ENCODE measurements at regions not wholly inside any gene's neighbourhood (a gene's known extent, or its start where the extent isn't known, plus 50 kb on each side); places are given as distances from the start of the nearest gene placed in this dataset.

DNA sequence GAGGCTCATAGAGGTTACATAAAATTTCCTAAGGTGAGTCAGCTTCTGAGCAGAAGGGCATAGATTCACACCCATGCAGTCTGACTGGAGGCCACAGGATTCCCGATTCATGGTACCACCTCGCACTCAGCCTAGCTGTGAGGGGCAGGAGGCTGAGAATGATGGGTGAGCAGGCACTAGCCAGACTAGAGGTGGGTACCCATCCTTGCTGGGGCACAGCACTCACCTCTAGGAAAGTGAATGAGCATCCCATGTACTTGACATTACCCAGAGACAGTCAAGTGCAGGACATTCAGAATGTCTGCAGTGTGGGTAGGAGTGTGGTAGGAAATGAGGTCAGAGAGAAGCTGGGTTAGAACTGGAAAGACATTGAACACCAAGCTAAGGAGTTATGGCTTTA, 255.5 kb downstream of the CDK5RAP2 start:
- TF ChIP-seq MYC (IDR thresholded peaks at IDR 0.05; ENCODE audit: low read depth, low read length), result no peak
- TF ChIP-seq GATA2 (IDR thresholded peaks at IDR 0.05; ENCODE audit: insufficient read depth, insufficient read length, low read depth, low read length), result no peak
- TF ChIP-seq, protein P1, sequence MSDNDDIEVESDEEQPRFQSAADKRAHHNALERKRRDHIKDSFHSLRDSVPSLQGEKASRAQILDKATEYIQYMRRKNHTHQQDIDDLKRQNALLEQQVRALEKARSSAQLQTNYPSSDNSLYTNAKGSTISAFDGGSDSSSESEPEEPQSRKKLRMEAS (IDR thresholded peaks at IDR 0.05; ENCODE audit: insufficient read depth, insufficient read length), result no peak
- TF ChIP-seq POLR2A (IDR thresholded peaks at IDR 0.05; ENCODE audit: low read depth, low read length), result no peak
- TF ChIP-seq CTCF (IDR thresholded peaks at IDR 0.05; ENCODE audit: extremely low read depth in 1 of 2, insufficient read depth in 1 of 2, low read depth in 1 of 2, low read length in 2 of 2), result no peak
- no peak for TF ChIP-seq EZH2 (IDR thresholded peaks at IDR 0.05; ENCODE audit: borderline replicate concordance, low read depth, low read length, severe bottlenecking)
- Histone ChIP-seq H3K4me1 (ENCODE audit: control insufficient read depth, extremely low read depth, insufficient read depth, low read length) (no peaks in the 10 kb centered on the region), H4K20me1 (replicated peaks; ENCODE audit: control insufficient read depth, extremely low read depth, insufficient read depth, low read length) (no peaks in the 10 kb centered on the region), H3K36me3 (ENCODE audit: control insufficient read depth in 2 of 2, extremely low read depth in 1 of 2, insufficient read depth in 2 of 2, low read length in 2 of 2) (no peaks in the 10 kb centered on the region), H3K27me3 (ENCODE audit: control insufficient read depth in 2 of 2, insufficient read depth in 2 of 2, low read length in 2 of 2) (no peaks in the 10 kb centered on the region), H3K27ac (ENCODE audit: insufficient read depth, low read depth, low read length) (no peak overlapping the region), H3K9me1 (replicated peaks; ENCODE audit: control insufficient read depth, extremely low read depth, insufficient read depth, low read length) (no peaks in the 10 kb centered on the region), H3K9ac (replicated peaks; ENCODE audit: extremely low read depth, insufficient read depth, low read length) (no peak overlapping the region), H3K4me2 (ENCODE audit: insufficient read depth, low read length) (no peak overlapping the region), H3K4me3 (replicated peaks in 1 of 3; ENCODE audit: insufficient read depth in 1 of 3, low read depth in 1 of 3, low read length in 3 of 3) (no peak overlapping the region), H3K9me3 (replicated peaks; ENCODE audit: control insufficient read depth, insufficient read depth, low read length) (no peaks in the 10 kb centered on the region), H2AFZ (ENCODE audit: low read depth, low read length) (no peak overlapping the region), H3K79me2 (ENCODE audit: control insufficient read depth, insufficient read depth, low read length) (no peaks in the 10 kb centered on the region)
- ChIA-PET CTCF (no interaction called here), POLR2A (no interaction called here)
- intact Hi-C loops (cut with micrococcal nuclease) (no loop called here), dilution Hi-C loops (cut with MboI; ENCODE audit: extremely low pct_ligation_motif_present, low sequenced_read_pairs) (no loop called here)
- no peak for DNase-seq (ENCODE audit: low read depth, low spot score)
- FAIRE-seq, result no peak
- BruUV-seq (replicated peaks), result no TSS peak

DNA sequence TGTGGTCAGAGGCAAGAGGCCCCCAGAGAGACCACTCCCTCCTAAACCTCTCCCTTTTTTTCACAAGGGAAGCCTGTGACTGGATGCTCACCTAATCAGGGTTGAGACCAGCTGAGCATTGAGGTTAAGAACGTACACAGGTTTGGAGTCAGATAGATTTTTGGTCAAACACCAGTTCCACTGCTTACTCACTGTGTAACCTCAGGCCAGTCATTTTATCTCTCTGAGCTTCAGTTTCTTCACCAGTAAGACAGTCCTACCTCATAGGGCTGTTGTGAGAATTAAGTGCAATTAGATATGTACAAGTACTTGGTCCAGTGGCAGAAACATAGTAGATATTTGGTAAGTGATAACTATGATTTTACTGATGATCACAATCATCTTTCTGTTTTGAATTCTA, 256.8 kb downstream of the CDK5RAP2 start:
- no peaks in the 10 kb centered on the region for H3K9me1 ChIP-seq (replicated peaks; ENCODE audit: control insufficient read depth, extremely low read depth, insufficient read depth, low read length)
- intact Hi-C loops (cut with micrococcal nuclease), result no loop called here
- H3K9ac ChIP-seq (replicated peaks; ENCODE audit: extremely low read depth, insufficient read depth, low read length), result no peak overlapping the region
- H2AFZ ChIP-seq (ENCODE audit: low read depth, low read length), result no peak overlapping the region
- TF ChIP-seq, protein P1 (IDR thresholded peaks at IDR 0.05; ENCODE audit: insufficient read depth, insufficient read length), result no peak
- TF ChIP-seq GATA2 (IDR thresholded peaks at IDR 0.05; ENCODE audit: insufficient read depth, insufficient read length, low read depth, low read length), result no peak
- TF ChIP-seq POLR2A (IDR thresholded peaks at IDR 0.05; ENCODE audit: low read depth, low read length), result no peak
- TF ChIP-seq MYC (IDR thresholded peaks at IDR 0.05; ENCODE audit: low read depth, low read length), result no peak
- no peak for TF ChIP-seq FOS (IDR thresholded peaks at IDR 0.05; ENCODE audit: borderline replicate concordance, insufficient read depth, low read length)
- TF ChIP-seq EZH2 (IDR thresholded peaks at IDR 0.05; ENCODE audit: borderline replicate concordance, low read depth, low read length, severe bottlenecking), result no peak
- H3K36me3 ChIP-seq (ENCODE audit: control insufficient read depth in 2 of 2, extremely low read depth in 1 of 2, insufficient read depth in 2 of 2, low read length in 2 of 2), result no peaks in the 10 kb centered on the region
- ChIA-PET POLR2A (no interaction called here), CTCF (no interaction called here)
- no peaks in the 10 kb centered on the region for H3K79me2 ChIP-seq (ENCODE audit: control insufficient read depth, insufficient read depth, low read length)
- no peaks in the 10 kb centered on the region for H3K9me3 ChIP-seq (replicated peaks; ENCODE audit: control insufficient read depth, insufficient read depth, low read length)
- no peak overlapping the region for H3K27ac ChIP-seq (ENCODE audit: insufficient read depth, low read depth, low read length)
- no peak overlapping the region for H3K4me3 ChIP-seq (replicated peaks in 1 of 3; ENCODE audit: insufficient read depth in 1 of 3, low read depth in 1 of 3, low read length in 3 of 3)
- H4K20me1 ChIP-seq (replicated peaks; ENCODE audit: control insufficient read depth, extremely low read depth, insufficient read depth, low read length), result no peaks in the 10 kb centered on the region
- no peak overlapping the region for H3K4me2 ChIP-seq (ENCODE audit: insufficient read depth, low read length)
- no TSS peak for BruUV-seq (replicated peaks)
- no peaks in the 10 kb centered on the region for H3K4me1 ChIP-seq (ENCODE audit: control insufficient read depth, extremely low read depth, insufficient read depth, low read length)
- dilution Hi-C loops (cut with MboI; ENCODE audit: extremely low pct_ligation_motif_present, low sequenced_read_pairs), result no loop called here
- no peaks in the 10 kb centered on the region for H3K27me3 ChIP-seq (ENCODE audit: control insufficient read depth in 2 of 2, insufficient read depth in 2 of 2, low read length in 2 of 2)
- no peak for FAIRE-seq
- no peak for DNase-seq (ENCODE audit: low read depth, low spot score)

Measured in endothelial cell of umbilical vein (primary cell).